Activated naive CD4-positive, alpha-beta T cell treated with anti-CD3 and anti-CD28 coated beads, Interleukin-2, amount 10 ng/mL, durations not matched to agents 7 days and 5 days (primary cell): ENCODE measurements at regions not wholly inside any gene's neighbourhood (a gene's known extent, or its start where the extent isn't known, plus 50 kb on each side); places are given as distances from the start of the nearest gene placed in this dataset.

Experiments
- CTCF ChIA-PET: fragments of 350-600 bp; sonication (Branson Sonifier 250); formaldehyde crosslinking; loops from one replicate; lab custom pipeline; 2021; ENCODE audit warnings: antibody characterized with exemption; lab: Charles Lee
- DNase-seq: peaks from one replicate; pipeline ENCODE4 v3.0.0-alpha.2; 2020
- H3K27ac Mint-ChIP-seq: one replicate; pipeline ENCODE4 v1.8.0; 2021; ENCODE audit warnings: mild to moderate bottlenecking, moderate library complexity, mixed read lengths
- H3K27me3 Mint-ChIP-seq: one replicate; pipeline ENCODE4 v1.8.0; 2021; ENCODE audit warnings: mild to moderate bottlenecking, mixed read lengths
- H3K36me3 Mint-ChIP-seq: one replicate; pipeline ENCODE4 v1.8.0; 2021; ENCODE audit warnings: mixed read lengths
- H3K4me1 Mint-ChIP-seq: one replicate; pipeline ENCODE4 v1.8.0; 2021; ENCODE audit warnings: mixed read lengths
- H3K4me3 Mint-ChIP-seq: one replicate; pipeline ENCODE4 v1.8.0; 2021; ENCODE audit warnings: mild to moderate bottlenecking, moderate library complexity, mixed read lengths
- H3K9me3 Mint-ChIP-seq: one replicate; pipeline ENCODE4 v1.8.0; 2021; ENCODE audit warnings: mixed read lengths

DNA sequence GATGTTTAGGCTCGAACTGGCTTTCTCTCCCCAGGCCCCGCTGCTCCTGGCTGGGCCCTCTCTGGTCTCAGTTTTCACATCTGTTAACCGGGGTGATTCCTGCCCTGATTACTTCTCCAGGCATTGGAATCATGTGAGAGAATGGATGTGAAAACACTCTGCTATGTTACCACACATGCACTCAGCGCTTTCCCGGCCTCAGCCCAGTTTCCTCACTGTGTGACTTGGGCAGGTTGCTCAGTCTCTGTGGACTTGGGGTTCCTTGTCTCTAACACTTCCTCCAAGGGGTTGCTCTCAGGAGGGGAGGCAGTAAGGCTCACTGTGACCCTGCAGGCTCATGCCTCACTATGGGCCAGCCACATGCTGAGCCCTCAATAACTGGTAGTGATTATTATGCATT, 230.4 kb upstream of the HS6ST1 start:
- Mint-ChIP-seq H3K4me3 (no peak overlapping the region), H3K27me3 (no peaks in the 10 kb centered on the region), H3K36me3 (no peaks in the 10 kb centered on the region), H3K9me3 (no peaks in the 10 kb centered on the region), H3K4me1 (no peaks in the 10 kb centered on the region), H3K27ac (no peak overlapping the region)
- no peak for DNase-seq
- CTCF ChIA-PET: no interaction called here

DNA sequence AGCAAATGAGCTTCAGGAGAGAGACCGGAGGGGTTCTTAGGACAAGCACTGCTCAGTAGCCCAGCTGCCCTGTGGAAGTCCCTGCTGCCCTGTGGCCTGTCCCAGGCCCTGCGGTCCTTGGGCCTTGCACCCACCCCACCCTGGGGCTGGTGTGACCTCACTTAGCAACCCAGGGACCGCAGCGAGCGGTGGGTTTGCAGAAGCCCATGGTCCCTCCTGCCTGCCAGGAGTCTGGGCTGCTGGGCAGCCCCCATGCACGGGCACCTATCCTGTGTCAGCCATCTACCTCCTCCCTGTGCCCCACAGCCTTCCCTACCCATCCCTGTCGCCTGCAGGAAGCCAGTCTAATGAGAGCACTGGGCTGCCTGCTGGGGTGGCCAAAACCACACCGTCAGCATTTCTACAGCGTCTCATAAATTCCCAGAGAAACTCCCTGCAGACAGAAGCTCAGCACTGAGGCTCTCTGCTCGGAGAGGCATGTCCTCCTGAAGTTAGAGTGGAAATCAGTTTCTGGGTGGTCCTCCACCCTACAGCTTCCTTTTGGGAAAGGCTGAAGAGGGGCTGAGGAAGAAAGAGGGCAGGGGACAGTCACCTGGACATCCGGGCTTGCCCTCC, 231.1 kb upstream of the HS6ST1 start:
- H3K27ac Mint-ChIP-seq: no peak overlapping the region
- no peaks in the 10 kb centered on the region for H3K4me1 Mint-ChIP-seq
- no peak for DNase-seq
- no peak overlapping the region for H3K4me3 Mint-ChIP-seq
- CTCF ChIA-PET: no interaction called here
- no peaks in the 10 kb centered on the region for H3K9me3 Mint-ChIP-seq
- H3K27me3 Mint-ChIP-seq: peaks cover 5% of the 10 kb centered on the region
- H3K36me3 Mint-ChIP-seq: no peaks in the 10 kb centered on the region

DNA sequence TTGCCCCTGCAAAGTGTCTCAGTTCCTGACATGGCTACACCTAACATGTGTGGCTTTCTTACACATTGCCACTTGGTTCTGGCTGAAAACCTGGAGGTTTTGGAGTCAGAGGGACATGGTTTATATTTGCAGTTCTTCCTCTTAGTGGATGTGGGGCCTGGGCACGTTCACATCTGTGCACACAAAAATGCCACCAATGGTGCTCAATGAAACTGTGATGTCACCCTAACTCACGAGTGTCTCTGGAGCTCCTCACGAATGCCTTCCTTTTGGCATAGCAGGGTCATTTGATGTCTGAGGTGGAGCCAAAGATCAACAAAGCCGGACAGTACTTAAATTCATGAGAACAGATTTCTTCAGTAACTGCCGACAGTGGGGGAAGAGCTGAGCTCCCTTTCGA, 231.7 kb upstream of the HS6ST1 start:
- H3K27ac Mint-ChIP-seq: no peak overlapping the region
- no peaks in the 10 kb centered on the region for H3K9me3 Mint-ChIP-seq
- no peaks in the 10 kb centered on the region for H3K4me1 Mint-ChIP-seq
- peaks cover 6% of the 10 kb centered on the region for H3K27me3 Mint-ChIP-seq
- no peak for DNase-seq
- no peak overlapping the region for H3K4me3 Mint-ChIP-seq
- H3K36me3 Mint-ChIP-seq: no peaks in the 10 kb centered on the region
- CTCF ChIA-PET: no interaction called here

DNA sequence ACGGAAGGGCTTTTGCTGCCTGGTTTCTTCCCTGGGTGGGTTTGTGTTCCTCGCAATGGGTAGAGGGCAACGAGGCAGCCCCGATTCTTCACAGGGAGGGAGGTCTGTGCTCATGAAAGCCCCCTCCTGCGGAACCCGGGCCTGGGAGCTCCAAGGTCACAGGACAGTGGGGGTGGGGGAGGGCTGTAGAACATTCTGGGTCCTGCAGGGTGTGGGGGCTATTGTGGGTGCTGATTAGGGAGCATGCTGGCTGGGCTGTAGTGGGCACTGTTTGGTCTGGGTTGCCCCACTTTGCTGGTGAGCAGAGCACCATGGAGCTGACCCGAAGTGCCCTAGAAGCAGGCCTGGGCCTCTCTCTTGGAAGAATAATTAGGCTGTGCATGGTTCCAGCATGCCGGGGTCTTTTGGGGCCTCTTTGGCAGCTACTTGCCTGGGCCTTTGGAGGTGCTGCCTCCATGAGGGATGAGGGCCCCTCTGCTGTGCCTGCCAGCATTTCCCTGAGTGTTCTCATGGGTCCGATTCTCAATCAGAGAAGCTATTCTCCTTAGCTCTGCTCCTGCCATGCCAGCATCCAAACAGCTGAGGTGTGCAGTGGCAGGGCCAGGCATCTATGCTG, 232.2 kb upstream of the HS6ST1 start:
- no peak overlapping the region for H3K4me3 Mint-ChIP-seq
- no peaks in the 10 kb centered on the region for H3K36me3 Mint-ChIP-seq
- no peaks in the 10 kb centered on the region for H3K4me1 Mint-ChIP-seq
- peaks cover 6% of the 10 kb centered on the region for H3K27me3 Mint-ChIP-seq
- DNase-seq: no peak
- no peak overlapping the region for H3K27ac Mint-ChIP-seq
- H3K9me3 Mint-ChIP-seq: no peaks in the 10 kb centered on the region
- CTCF ChIA-PET: no interaction called here

DNA sequence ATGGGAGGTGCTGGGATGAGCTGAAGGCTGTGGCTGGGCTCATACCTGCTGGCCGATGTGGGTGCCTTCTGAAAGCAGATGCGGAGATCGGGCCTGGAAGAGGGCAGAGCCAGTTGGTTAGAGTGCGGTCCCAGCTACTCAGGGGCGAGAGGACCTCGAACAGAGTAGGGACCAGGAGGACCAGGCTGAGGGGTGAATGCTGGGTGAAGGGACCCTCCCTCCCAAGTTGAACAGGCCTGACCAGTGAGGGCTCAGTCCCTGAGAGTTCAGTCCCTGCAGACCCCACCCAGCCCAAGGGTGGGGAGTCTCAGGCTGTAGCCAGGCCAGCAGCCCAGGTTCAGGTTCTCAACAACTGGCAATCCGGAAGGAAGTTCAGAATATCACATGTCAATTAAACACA, 232.8 kb upstream of the HS6ST1 start:
- H3K27me3 Mint-ChIP-seq: peaks cover 6% of the 10 kb centered on the region
- CTCF ChIA-PET: no interaction called here
- DNase-seq: no peak

DNA sequence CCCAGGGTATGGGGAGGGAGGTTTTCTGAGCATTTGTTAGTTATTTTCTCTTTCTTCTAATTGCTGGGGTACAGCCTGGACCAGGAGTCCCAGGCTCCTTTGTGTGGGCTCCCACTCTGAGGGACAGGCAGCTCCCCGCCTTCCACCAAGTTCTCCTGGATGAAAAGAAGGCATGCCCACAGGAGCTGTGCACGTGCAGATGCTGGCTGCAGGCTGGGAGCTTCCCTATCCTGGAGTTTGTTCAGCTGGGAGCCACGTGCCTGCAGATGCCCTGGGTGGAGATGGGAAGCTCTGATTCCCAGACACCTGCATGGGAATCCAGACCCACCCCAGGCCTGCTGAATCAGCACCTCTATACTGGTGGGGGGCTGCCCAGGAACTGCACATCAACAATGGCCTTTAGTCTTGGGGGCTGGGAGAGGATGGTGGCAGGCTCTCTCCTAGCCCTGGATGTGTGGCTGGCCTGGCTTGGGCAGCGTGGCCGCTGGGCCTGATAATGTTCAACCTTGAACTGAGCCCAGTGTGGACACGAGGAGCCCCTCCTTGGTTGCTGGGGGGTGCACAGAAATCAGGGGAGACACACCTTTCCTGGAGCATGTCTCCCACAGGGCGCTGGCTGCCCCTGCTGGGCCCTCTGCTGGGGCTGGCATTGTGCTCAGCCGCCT, 233.6 kb upstream of the HS6ST1 start:
- H3K4me1 Mint-ChIP-seq: no peaks in the 10 kb centered on the region
- H3K27me3 Mint-ChIP-seq: peaks cover 6% of the 10 kb centered on the region
- no peak overlapping the region for H3K4me3 Mint-ChIP-seq
- H3K27ac Mint-ChIP-seq: no peak overlapping the region
- no peaks in the 10 kb centered on the region for H3K36me3 Mint-ChIP-seq
- no peak for DNase-seq
- no peaks in the 10 kb centered on the region for H3K9me3 Mint-ChIP-seq
- CTCF ChIA-PET: no interaction called here

More for the DNA sequence above, 232.8 kb upstream of the HS6ST1 start:
- Mint-ChIP-seq H3K9me3 (no peaks in the 10 kb centered on the region), H3K27ac (no peak overlapping the region), H3K4me3 (no peak overlapping the region), H3K4me1 (no peaks in the 10 kb centered on the region), H3K36me3 (no peaks in the 10 kb centered on the region)

DNA sequence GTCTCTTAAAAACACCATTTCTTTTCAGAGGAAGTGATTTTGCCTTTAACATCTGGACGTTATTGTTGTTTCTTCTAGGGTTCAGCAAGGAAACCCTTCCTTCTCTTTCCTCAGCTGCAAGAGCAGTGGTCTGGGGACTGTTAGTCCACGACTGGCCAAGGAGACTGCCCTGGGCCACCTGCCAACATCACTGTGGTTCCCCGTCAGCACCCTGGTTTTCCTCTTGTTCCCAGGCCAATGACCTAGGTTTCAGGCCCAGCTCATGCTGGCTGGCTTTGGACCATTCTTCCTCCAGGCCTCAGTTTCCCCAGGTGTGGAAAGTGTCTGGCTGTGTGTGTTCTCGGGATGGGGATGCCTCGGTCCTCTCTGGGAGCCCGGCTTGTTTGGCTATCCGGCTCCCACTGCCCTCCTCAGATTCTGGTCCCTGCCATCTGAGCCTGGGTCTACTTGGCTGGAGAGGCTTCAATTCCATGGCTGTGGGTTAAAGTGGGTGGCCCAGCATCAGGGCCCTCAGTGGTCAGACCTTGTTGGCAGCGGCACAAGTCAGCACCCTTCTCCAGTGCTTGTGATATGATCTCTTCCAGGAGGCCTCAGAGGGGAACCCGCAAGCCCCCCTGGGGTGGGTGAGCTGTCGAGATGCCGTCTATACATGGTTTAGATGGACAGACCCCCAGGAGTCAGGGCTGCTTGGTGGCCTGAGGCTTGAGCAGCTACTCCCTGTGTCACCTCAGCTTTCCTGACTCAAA, 234.3 kb upstream of the HS6ST1 start:
- CTCF ChIA-PET: no interaction called here
- Mint-ChIP-seq H3K27ac (no peak overlapping the region), H3K9me3 (no peaks in the 10 kb centered on the region), H3K4me3 (no peak overlapping the region), H3K4me1 (no peaks in the 10 kb centered on the region), H3K27me3 (peaks cover 6% of the 10 kb centered on the region), H3K36me3 (no peaks in the 10 kb centered on the region)
- DNase-seq: no peak

DNA sequence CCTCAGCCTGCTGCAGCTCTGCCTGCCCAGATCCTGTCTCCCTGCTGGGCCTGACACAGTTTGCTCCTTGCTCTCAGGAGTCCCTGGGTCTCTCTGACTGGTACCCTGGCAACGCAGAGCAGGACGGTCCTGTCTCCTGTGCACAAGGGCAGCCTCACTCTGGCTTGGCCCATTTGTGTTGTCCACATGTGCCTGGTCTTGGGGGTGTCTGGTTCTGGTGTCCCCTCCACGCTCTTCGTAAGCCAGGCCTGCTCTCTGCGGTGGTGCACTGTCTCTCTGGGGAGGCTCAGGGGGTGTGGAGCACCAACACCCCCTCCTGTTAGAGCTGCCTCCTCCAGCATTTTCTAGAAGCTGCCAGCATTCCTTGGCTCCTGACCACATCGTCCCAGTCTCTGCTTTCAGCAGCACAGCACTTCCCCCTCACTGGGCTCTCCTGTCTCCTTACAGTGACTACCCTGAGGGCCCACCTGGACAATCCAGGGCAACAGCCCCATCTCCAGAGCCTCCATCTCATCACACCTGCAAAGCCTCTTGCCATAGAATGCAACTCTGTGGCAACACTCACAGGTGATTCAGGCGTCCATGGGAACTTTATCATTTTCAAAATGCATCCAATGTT, 235.6 kb upstream of the HS6ST1 start:
- CTCF ChIA-PET: no interaction called here
- H3K4me3 Mint-ChIP-seq: no peak overlapping the region
- no peak for DNase-seq
- H3K9me3 Mint-ChIP-seq: no peaks in the 10 kb centered on the region
- no peak overlapping the region for H3K27ac Mint-ChIP-seq
- H3K4me1 Mint-ChIP-seq: no peaks in the 10 kb centered on the region
- H3K36me3 Mint-ChIP-seq: no peaks in the 10 kb centered on the region
- H3K27me3 Mint-ChIP-seq: peaks cover 6% of the 10 kb centered on the region

DNA sequence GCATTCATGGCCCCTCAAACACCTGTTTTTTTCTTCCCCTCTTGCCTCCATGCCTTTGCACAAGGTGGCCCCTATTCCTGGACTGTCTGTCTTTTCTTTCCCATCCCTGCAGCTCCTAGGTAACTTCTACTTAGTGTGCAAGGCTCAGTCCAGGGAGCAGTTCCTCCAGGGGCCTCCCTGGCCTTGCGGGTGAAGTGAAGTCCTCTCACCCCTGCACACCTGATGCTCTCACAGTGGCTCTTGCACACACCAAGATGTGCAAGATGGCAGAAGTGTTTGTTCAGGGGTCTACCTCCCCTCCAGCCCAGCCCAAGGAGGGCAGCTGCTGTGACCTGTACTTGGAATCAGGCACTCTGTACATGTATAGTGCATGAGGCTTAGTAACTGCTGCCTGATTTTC, 236.8 kb upstream of the HS6ST1 start:
- CTCF ChIA-PET: no interaction called here
- Mint-ChIP-seq H3K27me3 (peaks cover 14% of the 10 kb centered on the region), H3K4me1 (no peaks in the 10 kb centered on the region), H3K36me3 (no peaks in the 10 kb centered on the region), H3K9me3 (no peaks in the 10 kb centered on the region), H3K27ac (no peak overlapping the region), H3K4me3 (no peak overlapping the region)
- no peak for DNase-seq

DNA sequence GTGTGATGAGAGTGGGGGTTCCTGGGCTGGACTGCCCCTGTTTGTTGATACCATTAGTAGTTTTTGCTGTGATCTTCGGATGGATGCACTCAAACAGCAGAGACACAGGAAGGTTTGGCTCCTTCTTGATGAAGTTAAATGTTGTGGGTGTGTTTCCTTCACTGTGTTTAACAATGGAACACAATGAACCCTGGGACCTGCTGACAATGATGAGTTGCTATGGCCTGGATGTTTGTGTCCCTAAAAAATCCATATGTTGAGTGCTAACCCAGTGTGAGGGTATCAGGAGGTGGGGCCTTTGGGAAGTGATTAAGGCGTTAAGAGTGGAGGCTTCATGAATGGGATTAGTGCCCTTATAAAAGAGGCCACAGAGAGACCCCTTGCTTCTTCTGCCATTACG, 237.4 kb upstream of the HS6ST1 start:
- CTCF ChIA-PET: no interaction called here
- H3K27me3 Mint-ChIP-seq: peaks cover 14% of the 10 kb centered on the region
- no peaks in the 10 kb centered on the region for H3K4me1 Mint-ChIP-seq
- no peak for DNase-seq
- H3K27ac Mint-ChIP-seq: no peak overlapping the region
- H3K4me3 Mint-ChIP-seq: no peak overlapping the region
- no peaks in the 10 kb centered on the region for H3K36me3 Mint-ChIP-seq
- no peaks in the 10 kb centered on the region for H3K9me3 Mint-ChIP-seq

DNA sequence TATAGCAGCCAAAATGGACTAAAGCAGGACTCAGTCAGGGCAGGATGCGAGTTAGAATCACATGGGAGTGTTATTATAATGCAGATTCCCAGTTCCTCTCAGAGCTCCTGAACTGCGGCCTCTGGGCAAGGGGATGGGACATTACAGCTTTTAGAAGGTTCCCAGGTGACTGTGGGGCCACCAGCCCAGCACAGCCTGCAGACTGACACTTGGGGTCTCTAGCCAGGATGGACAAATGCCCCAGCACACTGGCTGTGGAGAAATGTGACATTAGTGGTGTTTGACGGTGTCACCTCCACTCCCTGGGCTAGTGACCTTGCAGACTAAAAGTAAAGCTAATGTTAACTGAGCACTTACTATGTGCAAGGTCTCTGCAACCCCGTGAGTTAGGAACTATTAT, 238.0 kb upstream of the HS6ST1 start:
- DNase-seq: no peak
- Mint-ChIP-seq H3K27me3 (peaks cover 14% of the 10 kb centered on the region), H3K4me1 (no peaks in the 10 kb centered on the region), H3K4me3 (no peak overlapping the region), H3K27ac (no peak overlapping the region), H3K9me3 (no peaks in the 10 kb centered on the region), H3K36me3 (no peaks in the 10 kb centered on the region)
- CTCF ChIA-PET: no interaction called here

DNA sequence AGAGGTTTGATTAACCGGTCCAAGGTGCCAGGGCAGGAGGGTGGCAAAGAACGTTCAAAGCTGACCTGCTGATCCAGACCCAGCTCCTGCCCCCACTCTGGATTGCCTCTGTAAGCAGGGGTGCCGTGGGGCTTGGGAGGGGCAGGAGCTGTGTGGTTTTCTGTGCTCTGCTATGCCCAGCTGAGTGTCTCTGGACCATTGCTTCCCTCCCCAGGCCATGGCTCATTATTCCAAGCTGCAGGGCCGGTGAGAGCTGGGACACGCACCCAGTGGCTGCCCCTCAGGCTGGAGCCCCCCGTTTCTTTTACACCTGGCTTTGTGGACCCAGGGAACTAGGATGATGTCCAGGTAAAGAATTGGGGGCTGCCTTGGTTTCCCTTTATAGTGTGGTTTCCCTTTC, 238.4 kb upstream of the HS6ST1 start:
- H3K27ac Mint-ChIP-seq: no peak overlapping the region
- H3K27me3 Mint-ChIP-seq: peaks cover 14% of the 10 kb centered on the region
- H3K36me3 Mint-ChIP-seq: no peaks in the 10 kb centered on the region
- CTCF ChIA-PET: no interaction called here
- no peak for DNase-seq
- H3K4me3 Mint-ChIP-seq: no peak overlapping the region
- H3K9me3 Mint-ChIP-seq: no peaks in the 10 kb centered on the region
- H3K4me1 Mint-ChIP-seq: no peaks in the 10 kb centered on the region

DNA sequence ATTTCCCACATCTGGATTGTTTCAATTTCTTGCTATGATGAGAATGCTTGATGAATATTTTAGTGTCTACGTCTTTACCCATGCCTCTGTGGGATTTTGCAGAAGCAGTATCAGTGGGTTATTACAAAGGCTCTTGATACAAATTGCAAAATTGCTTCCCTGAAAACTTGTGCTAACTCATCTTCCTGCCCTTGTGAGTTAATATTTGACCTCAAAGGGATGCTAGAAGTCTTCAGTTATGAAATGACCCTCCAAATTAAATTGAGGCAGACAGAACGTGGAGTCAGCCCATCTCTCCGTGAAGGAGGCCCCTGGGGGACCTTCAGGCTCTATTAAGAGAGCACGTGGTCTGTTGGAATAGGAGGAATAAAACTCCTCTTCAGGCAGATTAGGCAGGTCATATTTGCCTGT, 239.2 kb upstream of the HS6ST1 start:
- Mint-ChIP-seq H3K9me3 (no peaks in the 10 kb centered on the region), H3K27ac (no peak overlapping the region), H3K4me1 (no peaks in the 10 kb centered on the region), H3K27me3 (peaks cover 14% of the 10 kb centered on the region), H3K4me3 (no peak overlapping the region), H3K36me3 (no peaks in the 10 kb centered on the region)
- CTCF ChIA-PET: no interaction called here
- DNase-seq: no peak

DNA sequence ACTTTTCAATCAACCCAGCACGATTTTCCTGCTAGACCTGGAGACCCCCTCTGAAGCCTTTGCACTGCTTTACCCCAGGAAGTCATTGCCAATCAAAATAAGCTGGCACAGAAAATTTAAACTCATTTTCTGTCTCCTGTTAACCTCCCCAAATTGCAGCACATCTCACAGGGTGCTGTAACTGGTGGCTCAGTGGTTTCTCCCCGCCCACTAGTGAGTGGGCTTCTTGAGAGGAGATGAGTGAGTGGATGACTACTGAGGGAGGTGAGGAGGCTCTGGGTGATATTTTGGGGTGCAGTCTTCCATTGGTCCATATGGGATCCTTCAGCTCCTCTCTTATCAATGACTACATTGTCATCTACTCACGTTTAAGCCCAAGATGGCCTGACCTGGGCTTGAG, 239.8 kb upstream of the HS6ST1 start:
- no peaks in the 10 kb centered on the region for H3K4me1 Mint-ChIP-seq
- H3K9me3 Mint-ChIP-seq: no peaks in the 10 kb centered on the region
- H3K4me3 Mint-ChIP-seq: no peak overlapping the region
- H3K27me3 Mint-ChIP-seq: peaks cover 14% of the 10 kb centered on the region
- H3K36me3 Mint-ChIP-seq: no peaks in the 10 kb centered on the region
- no peak overlapping the region for H3K27ac Mint-ChIP-seq
- no peak for DNase-seq
- CTCF ChIA-PET: no interaction called here
